GM18520 (cell line): ENCODE measurements at regions not wholly inside any gene's neighbourhood (a gene's known extent, or its start where the extent isn't known, plus 50 kb on each side); places are given as distances from the start of the nearest gene placed in this dataset.

Experiments used
- ATAC-seq: cut with Tn5 transposase; IDR thresholded peaks from one replicate; pipeline ENCODE4 v1.9.1; 2021; ENCODE audit not compliant: unreplicated experiment

GRCh38 chr6:74134327-74134726 is 438.3 kb downstream of the CD109 start:
- ATAC-seq, result no peak

GRCh38 chr6:74133073-74133472 is 437.1 kb downstream of the CD109 start:
- ATAC-seq, result no peak

GRCh38 chr6:74130641-74131040 is 434.6 kb downstream of the CD109 start:
- ATAC-seq, result no peak

GRCh38 chr6:74128536-74128935 is 432.5 kb downstream of the CD109 start:
- no peak for ATAC-seq

GRCh38 chr6:74117113-74117512 is 421.1 kb downstream of the CD109 start:
- no peak for ATAC-seq

- no peak for ATAC-seq
These were observed 419.7 kb downstream of the CD109 start for GRCh38 chr6:74115674-74116073.

- ATAC-seq, result no peak
These were observed 418.4 kb downstream of the CD109 start for GRCh38 chr6:74114428-74114827.

GRCh38 chr6:74113901-74114300 is 417.9 kb downstream of the CD109 start:
- no peak for ATAC-seq

- no peak for ATAC-seq
These were observed 407.4 kb downstream of the CD109 start for GRCh38 chr6:74103417-74103816.

GRCh38 chr6:74100719-74101287 is 404.8 kb downstream of the CD109 start:
- no peak for ATAC-seq

- no peak for ATAC-seq
These were observed 400.3 kb downstream of the CD109 start for GRCh38 chr6:74096329-74096728.

- no peak for ATAC-seq
These were observed 397.4 kb downstream of the CD109 start for GRCh38 chr6:74093361-74093760.

GRCh38 chr6:74091794-74092157 is 395.8 kb downstream of the CD109 start:
- ATAC-seq, result no peak

GRCh38 chr6:74091136-74091793 is 395.3 kb downstream of the CD109 start:
- ATAC-seq, result peak; percentile 44

- ATAC-seq, result no peak
These were observed 391.9 kb downstream of the CD109 start for GRCh38 chr6:74087899-74088298.

GRCh38 chr6:74075896-74076295 is 379.9 kb downstream of the CD109 start:
- no peak for ATAC-seq

GRCh38 chr6:74075323-74075722 is 379.3 kb downstream of the CD109 start:
- ATAC-seq, result no peak

- no peak for ATAC-seq
These were observed 378.6 kb downstream of the CD109 start for GRCh38 chr6:74074645-74075044.

GRCh38 chr6:74073999-74074398 is 378.0 kb downstream of the CD109 start:
- ATAC-seq, result no peak

- no peak for ATAC-seq
These were observed 377.4 kb downstream of the CD109 start for GRCh38 chr6:74073429-74073828.

- ATAC-seq, result no peak
These were observed 375.2 kb downstream of the CD109 start for GRCh38 chr6:74071214-74071613.

GRCh38 chr6:74070711-74071110 is 374.7 kb downstream of the CD109 start:
- ATAC-seq, result no peak

- no peak for ATAC-seq
These were observed 374.1 kb downstream of the CD109 start for GRCh38 chr6:74070091-74070490.
